GM21390 (cell line): ENCODE measurements at regions not wholly inside any gene's neighbourhood (a gene's known extent, or its start where the extent isn't known, plus 50 kb on each side); places are given as distances from the start of the nearest gene placed in this dataset.

ENCODE experiments used
- ATAC-seq: cut with Tn5 transposase; IDR thresholded peaks from one replicate; pipeline ENCODE4 v1.9.1; 2021; ENCODE audit not compliant: unreplicated experiment

DNA sequence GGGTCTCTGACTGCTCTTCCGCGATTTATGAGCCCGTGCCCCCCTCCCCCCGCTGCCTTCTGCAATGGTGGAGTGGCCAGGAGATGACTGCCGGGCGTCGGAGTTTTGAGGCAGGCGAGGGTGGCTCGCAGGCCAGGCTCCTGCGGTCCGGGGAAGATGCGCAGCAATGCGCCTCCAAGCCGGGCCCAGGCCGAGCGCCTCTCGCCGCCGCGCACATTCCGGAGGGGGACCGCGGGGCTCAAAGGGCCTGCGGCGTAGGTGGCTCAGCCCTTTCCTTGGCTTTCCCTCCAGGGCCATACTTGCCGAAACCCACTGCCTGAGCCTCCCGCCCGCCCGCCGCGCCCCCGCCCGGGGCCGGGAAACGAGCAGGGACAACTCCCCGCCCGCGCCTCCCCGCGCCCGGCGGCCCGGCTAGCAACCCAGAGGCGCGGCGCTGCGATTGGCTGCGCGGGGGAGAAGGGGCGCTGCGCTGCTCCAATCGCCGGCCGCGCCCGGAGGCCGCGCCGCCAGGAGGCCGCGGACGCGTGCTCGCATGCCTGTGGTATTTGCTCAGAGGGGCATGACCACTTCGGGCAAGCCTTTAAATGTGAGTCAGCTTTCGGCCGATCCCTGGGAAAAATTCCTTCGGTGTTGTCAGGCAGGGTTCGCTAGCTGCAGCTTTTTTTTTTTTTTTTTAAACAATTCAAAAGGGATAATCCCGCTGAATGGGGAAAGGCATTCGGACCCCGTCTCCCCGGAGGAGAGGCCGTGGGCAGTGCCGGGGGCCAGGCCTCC, 157.9 kb upstream of the PARP11 start:
- no peak for ATAC-seq

DNA sequence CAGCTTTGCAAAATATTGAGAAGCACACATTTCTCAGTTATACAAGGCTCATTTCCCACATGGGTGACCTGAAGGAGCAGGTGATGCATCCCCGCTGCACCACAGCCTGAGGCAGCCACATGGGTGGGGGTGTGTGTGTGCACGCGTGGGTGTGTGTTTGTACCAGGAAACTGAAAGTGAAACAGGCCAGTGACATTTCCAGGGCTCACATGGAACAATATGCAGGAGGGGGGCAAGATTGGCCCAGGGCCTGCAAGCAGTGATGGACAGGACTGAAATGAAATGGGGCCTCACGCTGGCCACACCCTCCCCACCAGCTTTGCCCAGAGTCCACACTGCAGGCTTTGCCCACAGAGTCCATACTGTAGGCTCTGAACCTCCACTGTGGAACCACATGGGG, 154.2 kb upstream of the PARP11 start:
- ATAC-seq: no peak

DNA sequence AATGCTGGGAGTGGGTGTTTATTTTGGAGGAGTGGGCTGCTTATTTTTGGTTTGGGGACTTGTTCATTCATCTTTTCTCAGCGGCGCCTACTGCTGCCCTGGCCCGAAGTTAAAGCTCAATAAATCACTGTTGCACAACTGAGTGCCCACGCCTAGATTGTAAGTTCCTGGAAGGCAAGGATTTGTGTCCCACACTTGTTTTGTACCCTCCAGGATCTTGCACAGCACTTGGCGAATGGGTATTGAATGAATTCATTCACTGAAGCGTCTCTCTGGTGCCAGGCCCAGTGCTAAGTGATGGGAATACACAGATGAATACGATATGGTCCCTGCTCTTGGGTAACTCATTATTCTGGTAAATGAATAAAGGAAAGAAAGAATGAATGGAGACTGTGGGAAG, 153.3 kb upstream of the PARP11 start:
- no peak for ATAC-seq

DNA sequence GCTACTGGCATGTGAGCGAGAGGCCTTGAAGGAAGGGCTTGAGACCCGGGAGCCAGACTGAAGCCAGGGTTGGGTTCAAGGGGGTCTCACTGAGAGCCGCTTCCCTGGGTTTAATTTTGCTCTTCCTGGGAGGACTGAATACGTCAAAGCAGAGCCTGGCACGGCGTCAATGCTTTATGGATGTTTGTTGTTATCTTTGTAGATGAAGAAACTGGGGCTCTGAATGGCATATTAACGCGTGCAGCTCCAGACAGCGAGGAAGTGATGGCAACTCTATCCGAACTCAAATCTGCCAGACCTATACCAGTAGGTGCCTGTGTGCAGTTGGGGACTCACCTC, 152.8 kb upstream of the PARP11 start:
- no peak for ATAC-seq

DNA sequence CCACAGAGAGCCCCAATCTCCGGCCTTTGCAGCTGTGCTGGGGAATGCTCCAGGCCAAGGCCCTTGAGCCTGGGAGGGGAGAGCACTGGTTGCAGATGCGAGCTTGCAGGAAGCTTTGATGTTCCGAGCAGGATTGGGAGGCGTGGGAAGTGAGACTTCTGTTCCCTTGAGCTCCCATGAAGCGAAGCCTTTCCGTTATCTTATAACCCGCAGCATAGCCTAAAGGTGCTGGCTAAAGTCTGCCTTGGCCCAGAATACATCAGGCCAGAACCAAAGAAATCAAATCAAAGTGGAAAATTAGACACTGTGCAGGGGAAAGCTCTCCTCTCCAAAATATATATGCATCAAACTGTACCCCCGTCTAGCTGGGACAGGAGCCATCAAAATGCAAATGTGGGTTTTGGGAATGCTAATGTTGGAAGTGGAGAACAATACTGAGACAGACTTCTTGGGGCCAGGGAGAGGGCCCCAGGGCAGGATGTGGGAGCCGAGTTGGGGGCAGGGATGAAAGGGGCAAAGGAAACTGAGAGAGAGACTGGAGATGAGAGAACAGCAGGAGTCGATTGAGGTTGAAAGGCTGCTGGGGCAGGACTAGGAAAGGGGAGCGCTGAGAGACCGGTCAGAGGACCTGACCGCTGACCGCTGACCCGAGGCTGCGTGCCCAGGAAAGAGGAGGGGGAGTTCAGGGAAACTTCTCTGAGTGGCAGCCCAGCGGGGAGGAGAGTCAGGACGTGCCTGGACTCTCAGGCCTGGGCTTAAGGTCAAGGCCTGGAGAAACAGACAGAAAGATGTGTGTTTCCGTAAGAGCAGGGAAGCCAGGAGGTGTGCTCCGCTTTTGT, 152.2 kb upstream of the PARP11 start:
- ATAC-seq: no peak

DNA sequence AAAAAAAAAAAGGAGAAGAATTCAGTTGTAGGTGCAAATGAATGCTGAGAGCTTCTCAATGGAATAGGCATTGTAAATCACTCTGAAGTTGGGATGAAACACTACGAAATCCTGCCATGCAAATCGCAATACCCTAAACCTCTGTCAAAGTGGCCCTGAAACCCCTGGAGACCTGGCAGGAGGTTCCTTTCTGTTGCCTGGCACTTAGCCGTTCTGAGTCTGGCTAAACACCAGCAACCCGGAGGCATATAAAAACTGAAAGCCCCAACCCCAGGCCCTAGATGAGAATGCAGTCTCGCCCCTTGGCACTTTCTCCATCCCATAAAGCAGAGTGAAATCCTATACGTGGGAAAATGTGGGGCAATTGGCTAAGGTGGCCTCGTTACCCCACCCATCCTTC, 151.5 kb upstream of the PARP11 start:
- no peak for ATAC-seq

DNA sequence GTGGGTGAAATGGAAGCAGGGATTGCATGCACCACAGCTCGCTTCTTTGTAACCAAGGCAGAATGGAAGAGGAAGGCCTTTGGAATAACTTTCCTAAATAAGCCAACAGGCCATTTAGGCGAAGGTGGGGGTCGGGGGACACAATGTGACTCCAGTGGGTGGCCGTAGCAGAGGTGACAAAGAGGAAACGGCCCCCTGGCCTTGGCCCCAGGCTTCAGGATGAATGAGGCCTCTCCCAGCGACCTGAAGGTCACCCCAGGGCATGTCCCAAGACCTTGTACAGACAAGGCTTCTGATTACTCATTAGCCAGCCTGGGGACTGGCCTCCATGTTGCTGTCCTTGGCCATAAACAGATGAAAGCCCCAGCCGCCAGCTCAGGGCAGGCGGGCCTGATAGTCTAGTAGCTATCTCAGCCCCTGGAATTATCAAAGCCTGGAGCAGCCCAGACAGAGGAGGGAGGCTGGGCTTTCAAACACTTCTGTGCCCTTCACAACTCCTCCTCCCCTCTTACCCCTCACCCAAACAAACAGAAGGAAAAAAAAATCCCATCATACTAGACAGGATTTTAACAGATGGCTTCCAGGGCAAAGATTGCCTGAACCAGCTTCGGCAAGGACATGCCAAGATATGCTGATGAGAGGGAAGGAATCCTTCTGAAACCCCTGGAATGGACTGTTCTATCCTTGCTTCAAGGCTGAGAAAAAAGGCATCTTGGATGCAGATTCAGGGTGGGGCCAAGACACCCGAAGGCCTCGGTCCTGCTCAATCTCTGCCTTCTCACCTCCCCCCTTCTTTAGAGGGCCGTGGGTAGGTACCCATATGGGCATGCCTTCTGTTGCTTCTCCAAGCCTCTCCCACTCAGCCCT, 142.3 kb upstream of the PARP11 start:
- no peak for ATAC-seq

DNA sequence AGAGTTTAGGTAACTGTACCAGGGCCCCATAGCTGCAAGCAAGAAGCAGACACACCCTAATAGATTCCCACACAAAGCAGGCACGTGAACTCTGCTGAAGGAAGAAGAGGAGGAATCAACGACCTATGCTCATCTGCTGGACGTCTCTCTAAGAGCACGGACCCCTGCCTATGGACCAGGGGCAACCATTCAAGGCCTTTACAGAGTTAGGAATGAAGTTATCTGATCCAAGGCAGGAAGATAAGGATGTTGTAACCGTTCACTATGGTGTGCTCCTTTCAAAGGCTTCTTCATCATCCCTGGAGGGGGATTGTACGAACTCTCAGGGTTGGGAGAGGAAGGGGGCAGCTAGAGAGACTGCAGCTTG, 141.6 kb upstream of the PARP11 start:
- ATAC-seq: no peak

DNA sequence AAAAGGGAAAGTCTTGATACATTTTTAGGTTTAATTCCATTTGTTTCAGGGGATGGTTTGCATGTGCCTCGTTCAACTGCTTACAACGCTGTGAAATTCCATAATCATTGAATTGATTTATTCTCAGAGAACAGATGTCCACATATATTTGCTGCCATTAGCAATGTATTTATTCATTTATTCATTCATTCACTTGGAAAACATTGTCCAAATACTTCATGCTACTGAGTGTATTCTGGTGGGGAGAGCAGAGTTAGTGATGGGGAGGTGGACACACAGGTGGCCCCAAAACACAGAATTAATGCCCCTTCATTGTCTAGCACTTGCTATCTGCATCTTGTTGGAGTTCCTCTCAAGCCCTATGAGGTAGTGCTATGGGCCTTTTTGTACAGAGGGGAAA, 141.2 kb upstream of the PARP11 start:
- ATAC-seq: no peak

DNA sequence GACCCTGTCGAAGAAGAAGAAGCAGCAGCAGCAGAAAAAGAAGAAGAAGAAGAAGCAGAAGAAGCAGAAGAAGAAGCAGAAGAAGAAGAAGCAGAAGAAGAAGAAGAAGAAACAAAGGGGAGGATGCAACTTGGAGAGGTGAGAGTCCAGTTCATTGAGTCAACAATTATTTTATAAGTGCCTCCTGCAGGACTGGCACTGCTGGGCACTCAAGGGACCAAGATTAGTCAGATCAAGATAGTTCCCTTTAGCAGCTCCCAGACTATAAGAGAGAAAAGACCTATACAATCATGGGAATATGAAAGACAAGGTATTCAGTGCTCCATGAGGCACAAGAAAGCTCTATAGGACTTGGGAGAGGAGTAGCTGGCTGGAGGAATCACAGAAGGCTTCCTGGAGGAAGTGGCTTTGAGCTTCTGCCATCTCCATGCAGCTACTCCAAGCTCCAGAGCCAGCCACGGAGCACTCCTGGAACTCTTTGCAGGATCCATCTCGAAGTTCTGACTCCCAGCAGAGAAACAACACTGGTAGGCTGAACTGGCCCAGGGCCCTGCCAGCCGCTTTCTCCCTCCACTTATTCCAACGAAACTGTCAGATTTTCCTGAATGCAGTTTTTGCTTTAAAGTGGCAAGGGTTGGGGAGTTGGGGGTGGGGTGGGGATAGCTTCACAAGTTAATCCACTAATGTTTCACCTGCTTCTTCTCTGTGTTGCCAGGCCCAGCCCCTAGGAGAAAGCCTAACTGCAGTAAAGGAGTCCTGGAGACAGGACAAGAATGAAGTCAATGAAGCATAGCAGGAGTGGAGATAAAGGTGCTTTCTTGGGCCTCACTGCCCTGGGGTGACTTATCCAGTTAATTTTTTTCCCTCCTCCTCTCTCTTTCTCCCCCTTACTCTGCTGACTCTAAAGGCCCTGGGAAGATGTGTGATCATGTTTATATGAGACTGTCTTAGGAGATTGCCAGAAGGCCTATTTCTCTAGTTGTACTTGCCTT, 140.1 kb upstream of the PARP11 start:
- no peak for ATAC-seq

DNA sequence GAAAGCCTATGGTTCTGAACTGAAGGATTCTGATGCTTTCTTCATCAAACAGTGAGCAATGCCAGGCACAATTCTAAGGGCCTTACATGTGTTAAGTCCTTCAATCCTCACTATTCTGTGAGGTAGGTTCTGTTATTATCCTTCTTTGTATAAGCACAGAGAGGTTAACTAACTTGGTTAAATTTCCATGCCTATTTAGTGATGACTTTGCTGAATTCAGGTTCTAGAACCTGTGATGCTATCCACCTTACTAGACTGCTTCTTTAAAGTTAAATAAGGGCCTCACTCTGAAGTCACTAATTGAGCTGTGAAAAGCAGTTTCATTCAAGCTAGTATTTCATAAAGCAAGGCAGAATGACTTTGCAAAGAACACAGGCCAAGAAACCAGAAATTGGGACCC, 138.9 kb upstream of the PARP11 start:
- no peak for ATAC-seq

DNA sequence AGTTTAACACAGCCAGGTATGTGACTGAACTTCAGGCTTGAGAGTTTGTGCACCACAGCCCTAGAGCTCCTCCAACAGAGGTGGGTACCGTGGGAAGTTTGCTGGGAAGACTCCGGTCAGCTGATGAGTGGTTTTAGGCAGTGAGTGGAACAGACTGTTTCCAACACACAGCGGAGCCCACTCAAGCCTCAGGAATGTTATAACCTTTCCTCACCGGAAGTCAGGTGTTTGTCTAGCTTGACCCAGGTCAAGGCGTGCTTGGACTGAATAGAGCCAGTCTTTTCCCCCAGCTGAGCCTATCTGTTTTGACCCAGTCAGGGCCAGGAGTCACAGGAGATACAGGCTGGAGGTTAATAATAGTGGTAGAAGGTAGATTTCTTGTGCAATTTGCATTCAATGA, 138.4 kb upstream of the PARP11 start:
- no peak for ATAC-seq

DNA sequence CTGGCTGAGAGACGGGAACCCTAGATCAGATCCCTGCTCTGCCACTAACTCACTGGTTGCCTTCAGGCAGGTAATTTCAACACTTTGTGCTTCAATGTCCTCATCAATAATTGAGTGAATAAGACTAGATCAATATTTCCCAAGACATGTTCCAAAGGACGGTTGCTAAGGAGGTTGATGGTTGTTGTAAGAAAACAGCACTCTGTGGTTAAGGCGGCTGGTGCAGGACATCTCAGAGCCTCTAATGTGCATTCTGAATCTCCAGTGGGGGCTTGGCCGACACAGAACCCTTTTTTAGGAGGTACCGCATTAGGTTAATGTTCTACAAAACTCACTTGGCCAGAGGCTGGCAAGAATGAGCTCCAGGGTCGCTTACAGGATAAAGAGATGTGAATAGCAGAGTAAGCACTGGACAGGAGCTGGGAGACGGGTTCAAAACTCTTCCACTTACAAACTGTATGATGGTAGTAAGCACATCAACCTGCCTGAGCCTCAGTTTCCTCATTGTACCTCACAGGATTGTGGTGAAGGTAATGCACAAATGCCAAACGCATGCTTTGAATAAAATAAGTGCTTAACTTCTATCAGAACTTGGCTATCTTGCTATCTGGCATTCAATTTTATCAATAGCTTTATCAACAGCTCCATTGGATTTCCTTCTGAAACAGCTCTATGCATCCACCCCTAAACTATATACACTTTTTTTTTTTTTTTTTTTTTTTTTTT, 136.9 kb upstream of the PARP11 start:
- ATAC-seq: no peak

DNA sequence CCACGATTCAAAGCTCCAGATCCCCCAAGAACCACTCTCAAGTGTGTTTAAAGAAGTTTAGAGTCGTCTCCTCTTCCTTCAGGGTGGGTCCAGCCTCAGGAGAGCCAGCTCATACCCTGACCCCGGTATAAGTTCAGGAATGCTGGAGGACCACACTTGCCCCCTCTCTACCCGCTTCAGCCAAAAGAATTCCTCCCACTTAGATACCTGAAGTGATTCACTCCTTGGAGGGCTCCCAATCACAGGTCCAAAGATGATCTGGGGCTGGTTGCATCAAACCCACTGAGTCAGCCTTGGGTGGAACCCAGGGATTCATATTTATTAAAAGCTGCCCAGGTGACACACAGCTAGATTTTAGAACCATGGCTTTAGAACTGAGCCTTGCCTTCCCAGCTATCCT, 133.5 kb upstream of the PARP11 start:
- no peak for ATAC-seq

DNA sequence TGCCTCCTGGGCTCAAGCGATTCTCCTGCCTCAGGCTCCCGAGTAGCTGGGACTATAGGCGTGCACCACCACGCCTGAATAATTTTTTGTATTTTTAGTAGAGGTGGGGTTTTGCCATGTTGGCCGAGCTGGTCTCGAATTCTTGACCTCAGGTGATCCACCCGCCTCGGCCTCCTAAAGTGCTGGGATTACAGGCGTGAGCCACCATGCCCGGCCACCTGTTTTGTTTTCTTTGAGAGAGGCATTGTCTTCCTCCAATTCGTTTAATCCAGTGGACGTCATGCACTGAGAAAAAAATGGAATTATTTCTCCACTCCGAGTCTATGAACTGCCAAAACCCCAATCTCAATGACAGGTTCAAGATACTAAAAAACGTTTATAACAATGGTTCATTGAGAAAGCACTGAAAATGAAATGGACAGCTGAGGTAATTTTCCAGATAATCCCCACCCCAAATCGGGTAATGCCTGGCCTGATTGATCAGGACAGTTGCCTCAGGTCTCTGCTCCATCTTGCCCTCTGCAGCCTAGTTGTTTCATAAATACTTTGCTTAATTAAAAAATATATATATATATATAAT, 132.7 kb upstream of the PARP11 start:
- ATAC-seq: no peak

DNA sequence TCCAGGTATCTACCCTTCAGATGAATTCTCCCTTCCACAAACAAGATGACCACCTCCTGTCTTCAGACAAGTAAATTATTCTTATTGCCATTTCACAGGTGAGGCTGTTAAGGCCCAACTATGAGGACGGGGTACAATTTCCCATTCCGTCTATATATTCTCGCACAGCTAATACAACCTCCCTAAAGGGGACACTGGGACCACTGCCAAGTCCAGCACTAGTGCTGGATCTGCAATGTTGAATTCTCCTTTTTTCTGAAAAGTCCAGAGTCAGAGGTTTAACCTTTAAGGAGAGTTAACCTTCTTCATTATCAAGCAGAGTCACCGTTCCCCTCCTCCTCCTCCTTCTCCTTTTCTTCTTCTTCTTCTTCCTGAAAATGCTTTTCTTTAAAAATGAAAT, 130.4 kb upstream of the PARP11 start:
- ATAC-seq: no peak

DNA sequence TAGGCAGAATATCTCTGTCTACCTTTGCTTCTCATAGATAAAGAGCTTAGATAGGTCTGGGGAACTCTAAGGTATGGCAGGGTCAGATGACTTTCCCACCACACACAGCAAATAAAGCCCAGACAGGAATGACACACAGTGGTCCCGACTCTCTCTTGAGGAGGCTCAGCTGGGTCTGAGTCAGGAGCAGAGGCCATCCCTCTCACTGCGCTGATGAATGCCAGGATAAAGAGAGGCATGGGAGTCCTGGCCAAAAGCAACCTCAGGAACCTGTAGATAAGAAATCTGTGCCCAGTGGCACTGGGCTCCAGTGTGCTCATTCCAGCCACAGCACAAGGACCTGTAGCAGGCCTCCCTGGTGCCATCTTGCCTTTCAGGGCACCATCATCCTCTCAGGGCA, 129.4 kb upstream of the PARP11 start:
- ATAC-seq: no peak

DNA sequence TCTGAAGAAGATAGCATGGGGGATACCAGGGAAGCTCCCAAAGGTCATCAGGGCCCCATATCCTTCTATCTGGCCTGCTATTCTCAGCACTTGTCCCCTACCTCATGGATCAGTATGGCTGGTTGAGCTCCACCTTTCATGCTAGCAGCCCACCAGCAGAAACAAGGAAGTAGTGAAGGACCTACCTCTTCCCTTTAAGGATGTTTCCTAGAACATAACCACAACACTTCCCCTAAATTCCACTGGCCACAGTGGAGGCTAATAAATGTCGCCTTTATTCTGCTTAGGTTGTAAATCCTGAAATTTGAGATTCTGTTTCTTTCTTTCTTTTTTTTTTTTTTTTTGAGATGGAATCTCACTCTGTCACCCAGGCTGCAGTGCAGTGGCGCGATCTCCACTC, 128.6 kb upstream of the PARP11 start:
- ATAC-seq: no peak

DNA sequence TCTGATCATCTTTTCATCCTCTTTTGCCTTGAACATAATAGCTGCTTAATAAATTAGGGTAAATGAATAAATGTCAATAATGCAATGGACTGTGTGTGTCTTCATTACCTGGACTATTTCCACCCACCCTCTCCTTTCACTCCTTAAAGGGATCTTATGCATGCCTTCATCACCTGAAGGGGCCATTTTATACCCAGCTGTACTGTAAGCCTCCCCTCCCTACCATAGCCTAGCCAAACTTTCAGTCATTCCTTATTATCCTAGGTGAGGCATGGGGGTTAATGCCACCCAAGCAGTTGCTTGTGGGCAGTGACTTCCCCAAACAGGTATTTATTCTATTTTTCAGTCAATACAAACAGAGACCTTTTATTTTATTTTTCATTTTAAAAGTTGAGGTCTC, 127.8 kb upstream of the PARP11 start:
- no peak for ATAC-seq

DNA sequence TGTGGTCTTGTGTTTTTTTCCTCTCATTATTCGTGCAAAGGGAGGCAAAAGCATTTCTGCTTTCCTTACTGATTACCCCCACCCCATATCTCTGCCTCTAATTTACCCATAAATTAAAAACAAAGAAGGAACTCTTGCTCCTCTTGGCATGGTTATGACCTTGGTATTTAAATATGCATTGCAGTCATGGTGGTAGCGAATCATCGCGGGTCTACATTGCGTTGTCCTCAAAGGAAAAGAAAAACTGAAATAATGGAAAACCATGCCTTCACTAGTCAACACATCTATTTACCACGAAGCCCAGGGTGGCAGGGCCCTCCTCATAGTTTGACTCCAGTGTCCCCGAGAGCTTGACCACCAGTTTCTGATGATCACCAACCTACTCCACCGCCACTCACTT, 126.7 kb upstream of the PARP11 start:
- no peak for ATAC-seq
